K562 (cell line): ENCODE measurements at regions not wholly inside any gene's neighbourhood (a gene's known extent, or its start where the extent isn't known, plus 50 kb on each side); places are given as distances from the start of the nearest gene placed in this dataset.

Experiments
- ATAC-seq: fragments of 200-7000 bp; cut with Tn5 transposase; 3 replicates; pipeline ENCODE4 v1.9.1; 2020; ENCODE audit warnings: moderate library complexity
- BruUV-seq: library from RNA; stranded (reverse); fragments of 400-500 nt; replicated peaks from 2 replicates; lab custom pipeline; 2021; lab: Mats Ljungman, UMichigan
- CTCF ChIA-PET: fragments of 300-600 bp; formaldehyde crosslinking; extraction: SDS; loops from one replicate; lab custom pipeline; 2021; ENCODE audit warnings: low intra/inter-chr PET ratio; lab: Yijun Ruan, JAX
- POLR2A ChIA-PET: fragments of 300-600, 350-650 bp; sonication (Branson Sonifier 250); formaldehyde crosslinking; extraction: SDS; loops from one replicate; lab custom pipeline; 2021; ENCODE audit warnings: antibody characterized with exemption, inconsistent platforms; lab: Yijun Ruan, JAX
- DNase-seq, 4 experiments: peaks; one replicate each; pipeline versions ENCODE4 v3.0.0 to v3.0.0-alpha.2; 2011 to 2018; ENCODE audit warnings: low spot score in 3 of 4, mixed read lengths in 3 of 4; ENCODE audit errors: extremely low read depth in 1 of 4
- FAIRE-seq: peaks from 2 replicates; lab custom pipeline; 2011; peaks lifted over from hg19 to GRCh38; lab: Jason Lieb, UNC
- H2AFZ ChIP-seq: 2 replicates; pipeline ENCODE4 v1.6.0; 2011; ENCODE audit warnings: low read depth, low read length, control low read depth, inconsistent platforms
- H3K27ac ChIP-seq: fragments of 200-600 bp; 3 replicates; pipeline ENCODE4 v1.8.0; 2011; ENCODE audit warnings: low read depth, mild to moderate bottlenecking, control low read depth, inconsistent platforms, low read length, moderate library complexity, mixed read lengths; ENCODE audit errors: extremely low read depth
- H3K27me3 ChIP-seq, 2 experiments: fragments of 300-600 bp in 1 of 2; 2 replicates in 1 of 2; 3 replicates in 1 of 2; pipeline versions ENCODE4 v1.6.0 to v1.8.0; 2011; ENCODE audit warnings: inconsistent platforms in 2 of 2, low read length in 2 of 2, mild to moderate bottlenecking in 1 of 2, mixed read lengths in 1 of 2, moderate library complexity in 1 of 2; ENCODE audit not compliant: control insufficient read depth in 2 of 2, insufficient read depth in 2 of 2
- H3K36me3 ChIP-seq: fragments of 300-600 bp; 3 replicates; pipeline ENCODE4 v1.8.0; 2011; ENCODE audit warnings: mild to moderate bottlenecking, low read length, inconsistent platforms; ENCODE audit not compliant: control insufficient read depth, insufficient read depth
- H3K4me1 ChIP-seq, 2 experiments: fragments of 200-600 bp in 1 of 2; replicated peaks in 1 of 2; 2 replicates in 1 of 2; 3 replicates in 1 of 2; pipeline versions ENCODE4 v1.5.1 to v1.8.0; 2011; ENCODE audit warnings: inconsistent platforms in 2 of 2, low read length in 2 of 2, mild to moderate bottlenecking in 1 of 2, mixed read lengths in 1 of 2, moderate library complexity in 1 of 2; ENCODE audit not compliant: control insufficient read depth in 2 of 2, insufficient read depth in 2 of 2
- H3K4me2 ChIP-seq: 2 replicates; pipeline ENCODE4 v1.6.1; 2011; ENCODE audit warnings: low read length, control low read depth, inconsistent platforms, mixed read lengths; ENCODE audit not compliant: insufficient read depth
- H3K4me3 ChIP-seq: fragments of 200-600 bp; sonication (generic), shearing (Covaris generic); 2 replicates; pipeline ENCODE4 v1.5.1; 2016; ENCODE audit warnings: control low read depth, inconsistent platforms
- H3K79me2 ChIP-seq: fragments of 200-600 bp; 3 replicates; pipeline ENCODE4 v1.8.0; 2011; ENCODE audit warnings: low read length, inconsistent platforms; ENCODE audit not compliant: control insufficient read depth, insufficient read depth
- H3K9ac ChIP-seq, 2 experiments: 2 replicates each; pipeline versions ENCODE4 v1.6.0 to v1.6.1; 2011; ENCODE audit warnings: low read depth in 2 of 2, low read length in 2 of 2, control low read depth in 1 of 2, inconsistent platforms in 1 of 2, mild to moderate bottlenecking in 1 of 2, mixed read lengths in 1 of 2; ENCODE audit not compliant: insufficient read depth in 1 of 2
- H3K9me1 ChIP-seq: one replicate; pipeline ENCODE4 v1.6.0; 2011; ENCODE audit warnings: inconsistent platforms, mild to moderate bottlenecking, low read length, moderate library complexity; ENCODE audit not compliant: control insufficient read depth, insufficient read depth
- H3K9me3 ChIP-seq: replicated peaks from 2 replicates; pipeline ENCODE4 v1.5.1; 2011; ENCODE audit warnings: low read depth, low read length, inconsistent platforms; ENCODE audit not compliant: control insufficient read depth, insufficient read depth
- H4K20me1 ChIP-seq: replicated peaks from 2 replicates; pipeline ENCODE4 v1.6.1; 2011; ENCODE audit warnings: low read length, inconsistent platforms, mixed read lengths; ENCODE audit not compliant: control insufficient read depth, insufficient read depth
- ARID1B ChIP-seq: fragments of 450-650 bp; IDR thresholded peaks from 2 replicates; pipeline ENCODE4 v1.6.1; 2016; ENCODE audit warnings: antibody characterized with exemption, mild to moderate bottlenecking, inconsistent platforms
- ILK ChIP-seq: fragments of 450-650 bp; IDR thresholded peaks from 2 replicates; pipeline ENCODE4 v1.6.1; 2016; ENCODE audit warnings: missing genetic modification characterization, low read depth, mild to moderate bottlenecking, missing compliant biosample characterization, moderate library complexity, borderline replicate concordance
- KLF6 ChIP-seq: fragments of 250-450 bp; sonication (Bioruptor Pico); IDR thresholded peaks from 2 replicates; pipeline ENCODE4 v1.4.0; 2020; ENCODE audit warnings: mild to moderate bottlenecking, moderate library complexity, borderline replicate concordance
- NR1H2 ChIP-seq: sonication (generic); formaldehyde crosslinking; IDR thresholded peaks from 2 replicates; pipeline ENCODE4 v1.4.0; 2020; ENCODE audit warnings: mild to moderate bottlenecking, missing genetic modification reagents
- PHF21A ChIP-seq: fragments of 450-650 bp; IDR thresholded peaks from 2 replicates; pipeline ENCODE4 v1.6.1; 2017; ENCODE audit warnings: low read depth, borderline replicate concordance
- PHF8 ChIP-seq: fragments of 200-600 bp; sonication (generic); IDR thresholded peaks from 2 replicates; pipeline ENCODE4 v1.6.1; 2012; ENCODE audit warnings: mixed run types, mild to moderate bottlenecking, inconsistent platforms, low read length, moderate library complexity, borderline replicate concordance
- ZNF12 ChIP-seq: sonication (generic); formaldehyde crosslinking; IDR thresholded peaks from 2 replicates; pipeline ENCODE4 v1.4.0; 2020; ENCODE audit warnings: mild to moderate bottlenecking, missing genetic modification reagents
- ZNF263 ChIP-seq: sonication (generic); formaldehyde crosslinking; IDR thresholded peaks from 2 replicates; pipeline ENCODE4 v1.8.0; 2022; ENCODE audit warnings: mild to moderate bottlenecking, missing genetic modification reagents, borderline replicate concordance
- WGBS: fragments of 100-300 bp; shearing (Covaris generic); methylation state at CpG from one replicate; pipeline ENCODE4 v1.1.6; 2016; ENCODE audit warnings: low coverage, mixed read lengths; ENCODE audit not compliant: insufficient coverage; ENCODE audit errors: missing lambda C conversion rate; 5-methylcytosine and 5-hydroxymethylcytosine counted together
- in situ Hi-C: fragments of 300-500 bp; cut with MboI; formaldehyde crosslinking; loops from 4 replicates; pipeline ENCODE4 v1.15.0; 2018; ENCODE audit warnings: inconsistent platforms, mixed read lengths
- intact Hi-C: fragments of 100-400 bp; cut with micrococcal nuclease; formaldehyde crosslinking; loops from 2 replicates; pipeline ENCODE4 v1.14.2; 2022
- TF ChIP-seq, protein P1 (sequence below), 3 experiments: fragments of 200-800 bp in 1 of 3; fragments of 250-450 bp in 1 of 3; fragments of 450-650 bp in 1 of 3; sonication (Bioruptor Pico) in 1 of 3; sonication (Bioruptor generic) in 1 of 3; formaldehyde crosslinking in 1 of 3; IDR thresholded peaks; 2 replicates each; pipeline versions ENCODE4 v1.6.1 to v1.8.0; 2016 to 2022; ENCODE audit warnings: mild to moderate bottlenecking in 2 of 3, missing genetic modification characterization in 2 of 3, missing compliant biosample characterization in 1 of 3, moderate library complexity in 1 of 3

- intact Hi-C loops = no loop called here
- H3K4me2 ChIP-seq = no peak overlapping the region
- H4K20me1 ChIP-seq = no peaks in the 10 kb centered on the region
- no peak overlapping the region for H3K27ac ChIP-seq
- ATAC-seq = no peak
- POLR2A ChIA-PET = no interaction called here
- no peak overlapping the region for H3K9ac ChIP-seq
- no peaks in the 10 kb centered on the region for H3K36me3 ChIP-seq
- no peak overlapping the region for H2AFZ ChIP-seq
- H3K4me1 ChIP-seq = no peaks in the 10 kb centered on the region
- FAIRE-seq = peak; percentile 75
- DNase-seq = no peak
- H3K79me2 ChIP-seq = no peaks in the 10 kb centered on the region
- no peaks in the 10 kb centered on the region for H3K9me1 ChIP-seq
- 14% methylated on average over 14 of the region's 14 CpGs for WGBS
- BruUV-seq = no TSS peak
- no peak for TF ChIP-seq KLF6 (CRISPR knock-in tag)
- TF ChIP-seq, all 486 proteins: peak for 0
- in situ Hi-C loops = no loop called here
- no peak overlapping the region for H3K4me3 ChIP-seq
- H3K9me3 ChIP-seq = no peaks in the 10 kb centered on the region
- H3K27me3 ChIP-seq = peaks cover 27 to 65% of the 10 kb centered on the region in 2 experiments; a peak in 4 of 5 replicates
- CTCF ChIA-PET = no interaction called here
Observed at GRCh38 chr10:2888403-2889004, 178.8 kb upstream of the PFKP start.

DNA sequence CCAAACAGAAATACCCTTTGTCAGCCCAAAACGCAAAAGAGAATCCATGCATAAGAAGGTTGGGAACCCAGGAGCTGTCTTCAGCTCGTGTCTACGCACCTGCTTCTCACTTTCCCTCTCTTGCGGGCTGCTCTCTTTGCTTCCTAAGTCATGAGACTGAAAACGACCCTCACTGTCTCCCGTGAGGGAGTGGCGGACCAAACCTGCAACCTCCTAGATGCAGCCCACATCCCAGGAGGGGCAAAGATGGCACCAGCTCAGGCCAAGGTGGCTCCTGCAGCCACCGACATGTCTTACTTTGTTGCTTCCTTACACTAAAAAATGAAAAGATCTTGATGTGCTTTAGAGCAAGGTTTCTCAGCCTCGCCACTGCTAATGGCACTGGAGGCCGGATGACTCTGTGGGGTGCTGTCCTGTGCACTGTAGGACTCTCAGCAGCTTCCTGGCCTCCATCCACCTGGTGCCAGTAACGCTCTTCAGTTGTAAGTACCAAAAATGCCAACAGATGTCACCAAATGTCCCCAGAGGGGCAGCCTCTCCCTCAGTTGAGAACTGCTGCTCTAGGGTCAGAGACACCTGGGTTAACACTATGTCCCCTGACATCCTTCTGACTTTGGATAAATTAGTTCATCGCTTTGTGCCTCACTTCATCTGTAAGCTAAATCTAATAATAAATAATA, 179.8 kb upstream of the PFKP start:
- Histone ChIP-seq H4K20me1 (no peaks in the 10 kb centered on the region), H3K4me3 (no peak overlapping the region), H3K36me3 (no peaks in the 10 kb centered on the region), H3K9me3 (no peaks in the 10 kb centered on the region), H3K9ac (no peak overlapping the region), H3K27ac (no peak overlapping the region), H3K9me1 (no peaks in the 10 kb centered on the region), H3K4me2 (no peak overlapping the region), H3K79me2 (no peaks in the 10 kb centered on the region), H2AFZ (no peak overlapping the region), H3K27me3 (peaks cover 23 to 61% of the 10 kb centered on the region in 2 experiments; a peak in 4 of 5 replicates), H3K4me1 (no peaks in the 10 kb centered on the region)
- intact Hi-C loops = no loop called here
- ATAC-seq (no peak), DNase-seq (no peak), FAIRE-seq (no peak)
- ChIA-PET POLR2A (no interaction called here), CTCF (no interaction called here)
- WGBS = 2% methylated on average over 11 of the region's 12 CpGs
- in situ Hi-C loops = no loop called here
- TF ChIP-seq ILK (tag) (no peak), ZNF12 (no peak), ZNF263 (no peak), NR1H2 (CRISPR knock-in tag) (no peak), PHF8 (no peak), PHF21A (no peak), ARID1B (no peak)
- TF ChIP-seq, protein P1, sequence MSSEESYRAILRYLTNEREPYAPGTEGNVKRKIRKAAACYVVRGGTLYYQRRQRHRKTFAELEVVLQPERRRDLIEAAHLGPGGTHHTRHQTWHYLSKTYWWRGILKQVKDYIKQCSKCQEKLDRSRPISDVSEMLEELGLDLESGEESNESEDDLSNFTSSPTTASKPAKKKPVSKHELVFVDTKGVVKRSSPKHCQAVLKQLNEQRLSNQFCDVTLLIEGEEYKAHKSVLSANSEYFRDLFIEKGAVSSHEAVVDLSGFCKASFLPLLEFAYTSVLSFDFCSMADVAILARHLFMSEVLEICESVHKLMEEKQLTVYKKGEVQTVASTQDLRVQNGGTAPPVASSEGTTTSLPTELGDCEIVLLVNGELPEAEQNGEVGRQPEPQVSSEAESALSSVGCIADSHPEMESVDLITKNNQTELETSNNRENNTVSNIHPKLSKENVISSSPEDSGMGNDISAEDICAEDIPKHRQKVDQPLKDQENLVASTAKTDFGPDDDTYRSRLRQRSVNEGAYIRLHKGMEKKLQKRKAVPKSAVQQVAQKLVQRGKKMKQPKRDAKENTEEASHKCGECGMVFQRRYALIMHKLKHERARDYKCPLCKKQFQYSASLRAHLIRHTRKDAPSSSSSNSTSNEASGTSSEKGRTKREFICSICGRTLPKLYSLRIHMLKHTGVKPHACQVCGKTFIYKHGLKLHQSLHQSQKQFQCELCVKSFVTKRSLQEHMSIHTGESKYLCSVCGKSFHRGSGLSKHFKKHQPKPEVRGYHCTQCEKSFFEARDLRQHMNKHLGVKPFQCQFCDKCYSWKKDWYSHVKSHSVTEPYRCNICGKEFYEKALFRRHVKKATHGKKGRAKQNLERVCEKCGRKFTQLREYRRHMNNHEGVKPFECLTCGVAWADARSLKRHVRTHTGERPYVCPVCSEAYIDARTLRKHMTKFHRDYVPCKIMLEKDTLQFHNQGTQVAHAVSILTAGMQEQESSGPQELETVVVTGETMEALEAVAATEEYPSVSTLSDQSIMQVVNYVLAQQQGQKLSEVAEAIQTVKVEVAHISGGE (CRISPR knock-in tag; IDR thresholded peaks at IDR 0.05) = no peak
- BruUV-seq = no TSS peak
